ENCODE measurements at regions not wholly inside any gene's neighbourhood (a gene's known extent, or its start where the extent isn't known, plus 50 kb on each side); places are given as distances from the start of the nearest gene placed in this dataset.
A peak's percentile ranks its signal among the peaks of the same experiment; 100 is the strongest.

DNA sequence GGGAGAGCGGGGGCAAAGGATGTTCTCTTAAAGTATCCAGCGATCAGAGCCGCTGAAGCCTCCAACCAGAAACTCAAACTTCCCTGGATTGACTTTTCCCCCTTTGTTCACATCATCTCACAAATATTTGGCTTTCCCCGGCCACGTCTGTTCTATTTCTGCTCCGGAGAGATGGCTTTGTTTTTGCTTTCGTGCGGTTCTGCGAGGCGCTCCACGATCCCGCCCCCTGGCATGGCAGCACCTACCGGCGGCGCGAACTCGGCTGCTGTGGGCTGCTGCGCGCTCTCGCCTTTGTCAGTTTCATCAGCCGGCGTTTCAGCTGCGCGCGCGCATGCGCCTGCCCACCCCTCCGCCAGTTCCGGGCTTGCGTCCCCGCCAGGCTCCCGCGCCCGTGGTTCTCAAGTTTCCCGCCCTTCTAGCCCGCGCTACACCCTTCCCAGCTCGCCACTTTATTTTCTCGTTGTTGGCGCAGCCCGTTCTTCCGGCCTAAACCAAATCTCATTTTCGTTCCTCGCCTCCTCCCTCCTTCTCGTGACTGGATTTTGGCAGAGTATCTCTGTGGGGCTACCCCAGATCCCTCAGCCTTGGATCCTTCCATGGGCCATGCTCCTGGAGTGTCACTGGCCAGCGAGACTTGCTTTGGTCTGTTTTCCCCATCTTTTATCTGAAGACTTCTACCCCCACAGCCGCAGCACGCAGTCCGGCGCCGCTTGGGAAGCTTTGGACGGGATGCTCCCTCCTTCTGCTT lies 98.0 kb downstream of the INSIG2 start:
- DNase-seq (ENCODE audit: low spot score) = peak; percentile 84

DNA sequence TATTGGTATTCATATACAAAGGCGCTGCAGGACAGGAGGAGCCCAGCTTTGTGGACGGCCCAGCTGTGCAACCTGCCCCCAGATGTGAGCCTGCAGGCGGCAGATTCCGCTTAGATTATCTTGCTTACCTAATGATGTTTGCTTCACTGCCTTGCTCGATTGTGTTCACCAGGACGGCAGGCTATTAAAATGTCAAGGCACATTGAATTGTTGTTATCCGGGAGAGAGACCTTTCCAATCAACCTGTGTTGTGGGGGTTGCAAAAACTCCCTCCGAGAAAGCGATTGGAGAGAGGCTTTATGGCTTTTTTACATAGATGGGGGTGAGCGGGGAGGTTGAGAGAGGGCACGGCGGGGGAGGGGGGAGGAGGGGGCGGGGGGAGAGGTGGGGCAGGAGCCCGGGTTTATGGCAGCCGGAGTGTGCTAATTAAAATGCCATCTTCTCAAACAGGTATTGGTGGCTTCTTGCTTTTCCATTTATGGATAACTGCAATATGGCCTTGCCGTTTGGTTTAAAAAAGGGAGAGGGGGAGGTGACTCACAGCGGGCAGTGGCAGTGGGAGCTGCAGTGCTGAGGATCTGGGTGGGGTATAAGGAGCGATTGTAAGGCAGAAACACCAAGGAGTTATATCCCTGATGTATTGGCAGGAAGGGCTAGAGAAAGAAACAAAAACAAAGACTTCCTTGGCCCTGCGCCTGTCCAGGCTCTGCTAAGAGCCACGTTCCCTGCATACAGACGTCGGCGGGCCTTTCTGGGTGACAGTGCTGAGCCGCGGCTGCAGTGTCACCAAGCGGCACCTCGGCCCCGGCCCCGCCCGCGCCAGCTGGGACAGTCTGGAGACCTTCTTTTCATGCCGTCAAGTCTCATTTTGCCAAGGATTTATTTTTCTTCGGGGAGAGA lies 97.2 kb downstream of the INSIG2 start:
- DNase-seq (ENCODE audit: low spot score) = peak; percentile 26

DNA sequence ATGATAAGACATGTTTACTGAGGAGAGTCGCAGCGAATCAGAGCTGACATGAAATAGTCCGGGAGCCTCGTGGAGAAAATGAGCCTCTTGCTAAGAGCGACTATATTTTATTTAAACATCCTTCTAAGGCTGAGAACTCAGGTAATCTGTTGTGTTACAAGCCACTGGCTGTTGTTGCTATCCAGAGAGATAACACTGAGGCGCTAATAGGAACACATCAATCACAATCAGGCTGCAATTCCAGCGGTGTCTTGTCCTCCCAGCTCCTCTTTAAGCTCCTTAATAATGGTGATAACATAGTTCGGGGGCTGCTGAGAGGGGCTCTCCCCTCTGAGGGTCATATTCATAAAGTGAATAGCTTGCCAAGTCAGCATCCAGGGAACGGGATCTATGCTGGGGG lies 95.1 kb downstream of the INSIG2 start:
- no peak for DNase-seq (ENCODE audit: low spot score)

- no peak for DNase-seq (ENCODE audit: low spot score)
Observed at GRCh38 chr2:118179445-118179844, 91.2 kb downstream of the INSIG2 start.

- DNase-seq (ENCODE audit: low spot score) = no peak
Observed at GRCh38 chr2:118177884-118178283, 89.6 kb downstream of the INSIG2 start.

DNA sequence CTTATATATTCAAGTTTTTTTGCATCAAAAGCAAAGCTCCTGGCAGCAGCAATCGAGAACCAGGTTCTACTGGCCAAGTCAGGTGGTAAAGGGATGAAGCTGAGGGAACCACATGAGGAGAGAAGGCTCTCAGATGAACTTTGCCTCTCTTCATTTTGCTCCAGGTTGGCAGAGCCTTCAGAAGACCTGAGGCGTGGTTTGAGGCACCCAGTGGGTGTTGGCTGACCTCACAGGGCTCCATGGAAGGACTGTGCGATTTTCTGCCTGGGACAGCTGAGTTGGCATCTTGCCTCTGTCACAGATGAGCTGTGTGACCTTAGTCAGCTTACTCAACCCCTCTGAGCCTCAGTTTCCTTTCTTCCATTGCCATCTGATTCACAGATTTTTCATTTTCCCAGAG lies 89.0 kb downstream of the INSIG2 start:
- DNase-seq (ENCODE audit: low spot score) = no peak

DNA sequence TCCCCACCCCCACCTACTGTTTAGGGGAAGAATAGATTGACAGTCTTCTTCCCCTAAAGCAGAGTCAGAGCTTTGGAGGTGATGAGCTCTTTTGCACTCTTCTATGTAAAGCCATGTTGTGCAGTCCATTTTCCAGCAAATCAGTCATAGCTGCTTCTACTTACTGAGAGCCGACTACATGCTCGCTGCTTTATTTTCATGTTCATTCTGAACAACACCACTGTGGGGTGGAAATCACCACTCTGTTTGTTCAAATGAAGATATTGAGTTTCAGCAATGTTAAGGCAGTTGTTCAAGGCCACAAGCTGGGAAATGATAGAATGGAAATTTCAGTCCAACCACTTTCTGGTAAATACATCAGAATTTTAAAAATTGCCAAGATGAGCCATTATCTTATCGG lies 88.3 kb downstream of the INSIG2 start:
- DNase-seq (ENCODE audit: low spot score) = no peak

DNA sequence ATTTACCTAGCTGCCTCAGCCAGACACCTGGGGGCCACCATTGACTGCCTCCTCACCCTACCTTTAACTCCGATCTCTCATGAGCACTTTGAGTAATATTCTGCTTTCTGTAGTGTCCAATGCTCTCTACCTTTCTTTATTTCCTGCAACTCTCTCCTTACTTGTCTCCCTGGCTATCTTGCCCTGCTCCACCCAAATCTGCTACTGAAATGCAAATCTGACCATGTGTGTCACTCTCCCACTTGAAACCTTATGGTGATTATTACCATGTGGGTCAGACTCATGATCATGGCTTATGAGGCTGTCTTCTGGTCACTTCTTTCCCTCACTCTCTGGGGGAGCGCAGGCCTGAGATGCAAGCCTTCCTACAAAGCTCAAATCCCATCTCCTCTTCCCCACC lies 83.3 kb downstream of the INSIG2 start:
- DNase-seq (ENCODE audit: low spot score) = no peak

GRCh38 chr2:118169359-118170005 lies 81.2 kb downstream of the INSIG2 start:
- peak; percentile 26 for DNase-seq (ENCODE audit: low spot score)

DNA sequence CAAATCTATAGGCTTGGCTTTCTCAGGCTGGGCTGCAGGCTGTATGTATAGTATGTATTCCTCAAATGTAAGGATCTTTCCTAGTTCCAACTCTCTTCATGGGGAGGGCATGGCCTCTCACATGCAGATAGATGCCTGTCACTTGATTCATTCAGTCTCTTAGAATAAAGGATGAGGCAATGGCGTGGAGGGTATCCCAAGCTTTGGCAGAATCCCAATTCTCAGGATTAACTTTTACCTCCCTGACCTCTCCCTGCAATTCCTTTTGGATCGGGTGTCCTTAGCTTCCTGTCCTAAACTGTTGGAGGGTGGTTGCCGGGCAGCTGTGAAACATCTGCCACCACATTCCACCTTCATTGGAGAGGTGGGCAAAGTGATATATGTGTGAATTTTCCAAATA lies 80.3 kb downstream of the INSIG2 start:
- no peak for DNase-seq (ENCODE audit: low spot score)

- no peak for DNase-seq (ENCODE audit: low spot score)
Observed at GRCh38 chr2:118167026-118167425, 78.8 kb downstream of the INSIG2 start.

GRCh38 chr2:118166242-118166641 lies 78.0 kb downstream of the INSIG2 start:
- no peak for DNase-seq (ENCODE audit: low spot score)

DNA sequence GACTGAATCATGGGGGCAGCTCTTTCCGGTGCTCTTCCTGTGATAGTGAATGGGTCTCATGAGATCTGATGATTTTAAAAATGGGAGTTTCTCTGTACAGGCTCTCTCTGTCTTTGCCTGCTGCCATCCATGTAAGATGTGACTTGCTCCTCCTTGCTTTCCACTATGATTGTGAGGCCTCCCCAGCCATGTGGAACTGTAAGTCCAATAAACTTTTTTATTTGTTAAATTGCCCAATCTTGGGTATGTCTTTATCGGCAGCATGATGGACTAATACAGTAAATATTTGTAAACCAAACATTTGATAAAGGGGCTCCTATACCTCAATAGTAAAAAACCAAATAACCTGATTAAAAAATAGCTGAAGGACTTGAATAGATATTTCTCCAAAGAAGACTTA lies 77.3 kb downstream of the INSIG2 start:
- DNase-seq (ENCODE audit: low spot score) = no peak
